ENCODE measurements at regions not wholly inside any gene's neighbourhood (a gene's known extent, or its start where the extent isn't known, plus 50 kb on each side); places are given as distances from the start of the nearest gene placed in this dataset.

- TF ChIP-seq MYC (IDR thresholded peaks at IDR 0.05; ENCODE audit: low read depth, low read length), result no peak
- no peak for TF ChIP-seq POLR2A (IDR thresholded peaks at IDR 0.05; ENCODE audit: low read depth, low read length)
- no peak for TF ChIP-seq CTCF (IDR thresholded peaks at IDR 0.05; ENCODE audit: extremely low read depth in 1 of 2, insufficient read depth in 1 of 2, low read depth in 1 of 2, low read length in 2 of 2)
- no peak for TF ChIP-seq EZH2 (IDR thresholded peaks at IDR 0.05; ENCODE audit: borderline replicate concordance, low read depth, low read length, severe bottlenecking)
- no peak for TF ChIP-seq MAX (IDR thresholded peaks at IDR 0.05; ENCODE audit: insufficient read depth, insufficient read length)
- no peak for TF ChIP-seq GATA2 (IDR thresholded peaks at IDR 0.05; ENCODE audit: insufficient read depth, insufficient read length, low read depth, low read length)
Measured at GRCh38 chr7:136234040-136234439, 256.9 kb upstream of the MTPN start.

All from endothelial cell of umbilical vein (primary cell).